ENCODE measurements at regions not wholly inside any gene's neighbourhood (a gene's known extent, or its start where the extent isn't known, plus 50 kb on each side); places are given as distances from the start of the nearest gene placed in this dataset.

DNA sequence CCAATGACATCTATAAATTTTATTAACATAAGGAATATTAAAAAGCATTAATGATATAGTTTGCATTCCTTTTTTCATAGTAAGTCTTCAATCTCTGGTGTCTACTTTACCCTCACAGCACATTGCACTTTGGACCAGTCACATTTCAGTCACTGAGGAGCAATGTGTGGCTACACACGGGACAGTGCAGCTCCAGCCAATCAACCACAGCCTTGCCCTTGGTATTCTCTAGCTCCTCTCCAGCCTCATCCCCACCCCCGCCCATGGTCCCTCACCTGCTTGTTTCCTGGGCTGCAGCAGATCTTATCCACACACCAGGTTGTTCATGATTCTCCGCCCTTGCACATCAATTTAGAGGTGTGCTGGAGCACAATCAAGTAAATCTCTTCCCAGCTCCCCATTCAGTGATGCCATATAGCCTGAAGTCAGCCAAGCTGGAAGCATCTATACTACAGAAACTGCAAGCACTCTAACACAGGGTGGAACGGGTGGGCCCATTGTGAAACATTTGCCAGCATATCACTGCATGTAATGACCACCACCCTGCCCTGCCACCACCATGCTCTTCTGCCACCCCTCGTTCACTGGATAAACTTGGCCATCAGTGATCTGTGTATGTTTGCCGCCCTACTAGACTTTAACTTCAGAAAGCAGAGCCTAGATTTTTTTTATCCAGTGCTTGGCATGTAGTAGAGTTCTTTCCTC is 93.0 kb upstream of the SLC44A3 start:
- H3K4me1 Mint-ChIP-seq (ENCODE audit: low read depth): no peaks in the 10 kb centered on the region
- H3K4me1 ChIP-seq (ENCODE audit: insufficient read depth, low read length): no peaks in the 10 kb centered on the region
- TF ChIP-seq, protein P1, sequence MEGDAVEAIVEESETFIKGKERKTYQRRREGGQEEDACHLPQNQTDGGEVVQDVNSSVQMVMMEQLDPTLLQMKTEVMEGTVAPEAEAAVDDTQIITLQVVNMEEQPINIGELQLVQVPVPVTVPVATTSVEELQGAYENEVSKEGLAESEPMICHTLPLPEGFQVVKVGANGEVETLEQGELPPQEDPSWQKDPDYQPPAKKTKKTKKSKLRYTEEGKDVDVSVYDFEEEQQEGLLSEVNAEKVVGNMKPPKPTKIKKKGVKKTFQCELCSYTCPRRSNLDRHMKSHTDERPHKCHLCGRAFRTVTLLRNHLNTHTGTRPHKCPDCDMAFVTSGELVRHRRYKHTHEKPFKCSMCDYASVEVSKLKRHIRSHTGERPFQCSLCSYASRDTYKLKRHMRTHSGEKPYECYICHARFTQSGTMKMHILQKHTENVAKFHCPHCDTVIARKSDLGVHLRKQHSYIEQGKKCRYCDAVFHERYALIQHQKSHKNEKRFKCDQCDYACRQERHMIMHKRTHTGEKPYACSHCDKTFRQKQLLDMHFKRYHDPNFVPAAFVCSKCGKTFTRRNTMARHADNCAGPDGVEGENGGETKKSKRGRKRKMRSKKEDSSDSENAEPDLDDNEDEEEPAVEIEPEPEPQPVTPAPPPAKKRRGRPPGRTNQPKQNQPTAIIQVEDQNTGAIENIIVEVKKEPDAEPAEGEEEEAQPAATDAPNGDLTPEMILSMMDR (IDR thresholded peaks at IDR 0.05): no peak
- intact Hi-C loops (cut with DNase I, micrococcal nuclease): no loop called here
- H3K4me3 ChIP-seq (ENCODE audit: low read length): no peak overlapping the region
- H3K27me3 Mint-ChIP-seq: peaks cover 10% of the 10 kb centered on the region
- H3K36me3 ChIP-seq (ENCODE audit: insufficient read depth, low read length): no peaks in the 10 kb centered on the region
- no peaks in the 10 kb centered on the region for H3K9me3 Mint-ChIP-seq
- no peak for ATAC-seq (ENCODE audit: poor library complexity)
- no peak overlapping the region for H3K27ac Mint-ChIP-seq
- H3K27me3 ChIP-seq (ENCODE audit: control insufficient read depth in 1 of 2, insufficient read depth in 2 of 2, low read length in 2 of 2): peaks cover 0 to 2% of the 10 kb centered on the region in 2 experiments
- ChIA-PET CTCF (no interaction called here), POLR2A (no interaction called here)
- H3K36me3 Mint-ChIP-seq (ENCODE audit: low read depth): no peaks in the 10 kb centered on the region
- H3K9me3 ChIP-seq (ENCODE audit: control insufficient read depth in 1 of 2, insufficient read depth in 1 of 2, low read length in 2 of 2): peaks cover 0 to 3% of the 10 kb centered on the region in 2 experiments
- DNase-seq: no peak
- no peak overlapping the region for H3K4me3 Mint-ChIP-seq
- H3K27ac ChIP-seq (ENCODE audit: low read depth in 1 of 2, low read length in 2 of 2): no peak overlapping the region

DNA sequence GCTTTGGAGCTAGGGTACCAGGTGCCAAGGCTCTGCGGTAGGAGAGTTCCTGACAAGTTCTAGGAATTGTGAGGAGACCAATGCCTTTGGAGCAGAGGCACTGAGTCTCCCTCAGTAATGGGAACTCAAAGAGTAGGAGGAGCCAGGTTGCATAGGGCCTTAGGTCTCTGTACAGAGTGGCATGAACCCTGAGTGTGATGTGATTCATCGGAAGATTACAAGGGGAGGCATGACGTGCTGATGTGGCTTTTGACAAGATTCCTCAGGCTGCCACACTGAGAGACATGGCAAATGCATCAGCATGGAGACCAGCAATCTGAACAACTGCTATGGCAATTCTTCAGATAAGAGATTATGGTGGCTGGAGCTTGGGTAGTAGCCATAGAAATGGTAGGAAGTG is 94.6 kb upstream of the SLC44A3 start:
- H3K36me3 Mint-ChIP-seq (ENCODE audit: low read depth): no peaks in the 10 kb centered on the region
- no peak overlapping the region for H3K27ac Mint-ChIP-seq
- intact Hi-C loops (cut with DNase I, micrococcal nuclease): no loop called here
- POLR2A ChIA-PET: no interaction called here
- H3K27me3 ChIP-seq (ENCODE audit: control insufficient read depth in 1 of 2, insufficient read depth in 2 of 2, low read length in 2 of 2): peaks cover 0 to 2% of the 10 kb centered on the region in 2 experiments
- no peak overlapping the region for H3K4me3 Mint-ChIP-seq
- H3K9me3 Mint-ChIP-seq: no peaks in the 10 kb centered on the region
- H3K9me3 ChIP-seq (ENCODE audit: control insufficient read depth in 1 of 2, insufficient read depth in 1 of 2, low read length in 2 of 2): peaks cover 0 to 2% of the 10 kb centered on the region in 2 experiments
- H3K27me3 Mint-ChIP-seq: peaks cover 19% of the 10 kb centered on the region
- H3K27ac ChIP-seq (ENCODE audit: low read depth in 1 of 2, low read length in 2 of 2): no peak overlapping the region
- CTCF ChIA-PET: no interaction called here
- ATAC-seq (ENCODE audit: poor library complexity): no peak
- H3K4me1 ChIP-seq (ENCODE audit: insufficient read depth, low read length): no peaks in the 10 kb centered on the region
- TF ChIP-seq, protein P1 (IDR thresholded peaks at IDR 0.05): no peak
- H3K4me1 Mint-ChIP-seq (ENCODE audit: low read depth): no peaks in the 10 kb centered on the region
- H3K4me3 ChIP-seq (ENCODE audit: low read length): no peak overlapping the region
- DNase-seq: no peak
- H3K36me3 ChIP-seq (ENCODE audit: insufficient read depth, low read length): no peaks in the 10 kb centered on the region

GRCh38 chr1:94723894-94724293 is 96.3 kb upstream of the SLC44A3 start:
- H3K36me3 ChIP-seq (ENCODE audit: insufficient read depth, low read length): no peaks in the 10 kb centered on the region
- Mint-ChIP-seq H3K4me3 (no peak overlapping the region), H3K9me3 (no peaks in the 10 kb centered on the region), H3K27ac (no peak overlapping the region), H3K36me3 (ENCODE audit: low read depth) (no peaks in the 10 kb centered on the region), H3K27me3 (peaks cover 19% of the 10 kb centered on the region), H3K4me1 (ENCODE audit: low read depth) (no peaks in the 10 kb centered on the region)
- ChIA-PET POLR2A (no interaction called here), CTCF (no interaction called here)
- H3K27ac ChIP-seq (ENCODE audit: low read depth in 1 of 2, low read length in 2 of 2): no peak overlapping the region
- TF ChIP-seq, protein P1 (IDR thresholded peaks at IDR 0.05): no peak
- intact Hi-C loops (cut with DNase I, micrococcal nuclease): no loop called here
- H3K4me3 ChIP-seq (ENCODE audit: low read length): no peak overlapping the region
- no peaks in the 10 kb centered on the region for H3K9me3 ChIP-seq (ENCODE audit: control insufficient read depth in 1 of 2, insufficient read depth in 1 of 2, low read length in 2 of 2)
- H3K4me1 ChIP-seq (ENCODE audit: insufficient read depth, low read length): no peaks in the 10 kb centered on the region
- ATAC-seq (ENCODE audit: poor library complexity): no peak
- peak in 1 of 14 experiments; percentile 20 for DNase-seq
- H3K27me3 ChIP-seq (ENCODE audit: control insufficient read depth in 1 of 2, insufficient read depth in 2 of 2, low read length in 2 of 2): peaks cover 0 to 4% of the 10 kb centered on the region in 2 experiments

All from CD4-positive, alpha-beta T cell (primary cell).